ENCODE measurements at regions not wholly inside any gene's neighbourhood (a gene's known extent, or its start where the extent isn't known, plus 50 kb on each side); places are given as distances from the start of the nearest gene placed in this dataset.

GRCh38 chr18:67200665-67201064, 315.9 kb downstream of the DSEL start:
- no peak overlapping the region for H3K4me3 ChIP-seq (ENCODE audit: low read length)
- H3K4me1 ChIP-seq (ENCODE audit: control insufficient read depth, low read length) = no peaks in the 10 kb centered on the region
- H3K4me2 ChIP-seq (ENCODE audit: low read length) = no peak overlapping the region
- no peaks in the 10 kb centered on the region for H3K9me3 ChIP-seq (ENCODE audit: control insufficient read depth, insufficient read depth, low read length)
- H3K27me3 ChIP-seq (ENCODE audit: control insufficient read depth, low read length) = no peaks in the 10 kb centered on the region
- no peaks in the 10 kb centered on the region for H3K9me2 ChIP-seq (replicated peaks; ENCODE audit: control insufficient read depth, low read length)
- H3K27ac ChIP-seq (ENCODE audit: low read depth, low read length) = no peak overlapping the region
- no peaks in the 10 kb centered on the region for H4K20me1 ChIP-seq (ENCODE audit: control insufficient read depth, insufficient read depth, low read depth, low read length)
- TF ChIP-seq CTCF (IDR thresholded peaks at IDR 0.05; ENCODE audit: low read depth, low read length, poor library complexity, severe bottlenecking) = no peak
- no peak for TF ChIP-seq EZH2phosphoT487 (IDR thresholded peaks at IDR 0.05; ENCODE audit: borderline replicate concordance, low read length)
- no peaks in the 10 kb centered on the region for H3F3A ChIP-seq (ENCODE audit: control insufficient read depth, insufficient read depth)
- H3K36me3 ChIP-seq (ENCODE audit: control insufficient read depth, low read length) = no peaks in the 10 kb centered on the region
- H3K79me2 ChIP-seq (ENCODE audit: control insufficient read depth, low read length) = no peaks in the 10 kb centered on the region

DNA sequence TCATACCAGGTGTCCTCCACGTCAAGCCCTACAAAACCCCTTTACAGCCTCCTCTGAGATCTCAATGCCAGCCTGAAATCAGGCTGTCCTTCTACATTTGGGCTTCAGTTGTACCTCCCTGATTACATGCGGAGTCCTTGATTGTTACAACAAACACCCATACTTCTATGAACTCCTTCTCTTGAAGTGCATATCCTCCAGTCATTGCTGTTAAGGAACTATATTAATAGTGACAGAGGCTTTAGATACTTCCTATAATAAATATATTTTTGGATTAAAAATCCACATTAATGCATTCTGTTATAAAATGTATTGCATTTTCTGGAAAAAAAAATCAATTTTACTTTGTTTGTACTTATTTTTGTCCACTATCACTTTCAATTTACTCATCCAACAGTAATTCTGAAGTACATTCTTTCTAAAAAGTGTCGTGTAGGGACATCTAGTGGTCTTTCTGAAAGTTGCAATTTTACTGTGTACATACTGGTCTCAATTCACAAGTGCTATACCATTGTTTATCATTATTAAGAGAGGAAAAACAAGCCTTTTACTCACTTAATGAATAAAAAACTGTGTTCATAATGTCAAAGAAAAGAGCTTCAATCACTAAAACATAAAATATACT, 316.4 kb downstream of the DSEL start:
- no peak overlapping the region for H3K27ac ChIP-seq (ENCODE audit: low read depth, low read length)
- no peaks in the 10 kb centered on the region for H3K9me3 ChIP-seq (ENCODE audit: control insufficient read depth, insufficient read depth, low read length)
- no peak for TF ChIP-seq EZH2phosphoT487 (IDR thresholded peaks at IDR 0.05; ENCODE audit: borderline replicate concordance, low read length)
- peak; percentile 53 for TF ChIP-seq CTCF (IDR thresholded peaks at IDR 0.05; ENCODE audit: low read depth, low read length, poor library complexity, severe bottlenecking)
- no peaks in the 10 kb centered on the region for H4K20me1 ChIP-seq (ENCODE audit: control insufficient read depth, insufficient read depth, low read depth, low read length)
- no peaks in the 10 kb centered on the region for H3K4me1 ChIP-seq (ENCODE audit: control insufficient read depth, low read length)
- H3K4me3 ChIP-seq (ENCODE audit: low read length) = no peak overlapping the region
- no peaks in the 10 kb centered on the region for H3K9me2 ChIP-seq (replicated peaks; ENCODE audit: control insufficient read depth, low read length)
- no peak overlapping the region for H3K4me2 ChIP-seq (ENCODE audit: low read length)
- H3K27me3 ChIP-seq (ENCODE audit: control insufficient read depth, low read length) = no peaks in the 10 kb centered on the region
- H3F3A ChIP-seq (ENCODE audit: control insufficient read depth, insufficient read depth) = no peaks in the 10 kb centered on the region
- H3K36me3 ChIP-seq (ENCODE audit: control insufficient read depth, low read length) = no peaks in the 10 kb centered on the region
- H3K79me2 ChIP-seq (ENCODE audit: control insufficient read depth, low read length) = no peaks in the 10 kb centered on the region

DNA sequence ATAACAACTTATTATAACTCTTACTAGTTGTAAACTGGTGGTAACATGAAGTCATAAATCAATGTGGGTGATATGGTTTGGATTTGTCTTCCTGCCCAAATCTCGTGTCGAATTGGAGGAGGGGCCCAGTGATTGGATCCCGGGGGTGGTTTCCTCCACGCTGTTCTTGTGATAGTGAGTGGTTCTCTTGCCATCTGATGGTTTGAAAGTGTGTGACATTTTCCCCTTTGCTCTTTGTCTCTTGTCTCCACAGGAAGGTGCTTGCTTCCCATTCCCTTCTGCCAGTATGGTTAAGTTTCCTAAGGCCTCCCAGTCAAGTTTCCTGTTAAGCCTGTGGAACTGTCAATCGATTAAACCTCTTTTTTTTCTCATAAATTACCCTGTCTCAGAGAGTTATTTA, 321.6 kb downstream of the DSEL start:
- H3K36me3 ChIP-seq (ENCODE audit: control insufficient read depth, low read length) = no peaks in the 10 kb centered on the region
- no peaks in the 10 kb centered on the region for H3F3A ChIP-seq (ENCODE audit: control insufficient read depth, insufficient read depth)
- no peak for TF ChIP-seq EZH2phosphoT487 (IDR thresholded peaks at IDR 0.05; ENCODE audit: borderline replicate concordance, low read length)
- no peak for TF ChIP-seq CTCF (IDR thresholded peaks at IDR 0.05; ENCODE audit: low read depth, low read length, poor library complexity, severe bottlenecking)
- no peaks in the 10 kb centered on the region for H3K79me2 ChIP-seq (ENCODE audit: control insufficient read depth, low read length)
- H3K27ac ChIP-seq (ENCODE audit: low read depth, low read length) = no peak overlapping the region
- no peaks in the 10 kb centered on the region for H3K4me1 ChIP-seq (ENCODE audit: control insufficient read depth, low read length)
- no peaks in the 10 kb centered on the region for H3K9me3 ChIP-seq (ENCODE audit: control insufficient read depth, insufficient read depth, low read length)
- no peak overlapping the region for H3K4me2 ChIP-seq (ENCODE audit: low read length)
- no peaks in the 10 kb centered on the region for H3K27me3 ChIP-seq (ENCODE audit: control insufficient read depth, low read length)
- H3K4me3 ChIP-seq (ENCODE audit: low read length) = no peak overlapping the region
- no peaks in the 10 kb centered on the region for H4K20me1 ChIP-seq (ENCODE audit: control insufficient read depth, insufficient read depth, low read depth, low read length)
- H3K9me2 ChIP-seq (replicated peaks; ENCODE audit: control insufficient read depth, low read length) = no peaks in the 10 kb centered on the region
